Stimulated activated naive CD4-positive, alpha-beta T cell treated with Interleukin-2 at 50 U/mL for 16 hours (primary cell): ENCODE measurements at regions not wholly inside any gene's neighbourhood (a gene's known extent, or its start where the extent isn't known, plus 50 kb on each side); places are given as distances from the start of the nearest gene placed in this dataset.
A peak's percentile ranks its signal among the peaks of the same experiment; 100 is the strongest.

Experiments
- DNase-seq: peaks from one replicate; lab custom pipeline; 2025; lab: John Stamatoyannopoulos, UW

GRCh38 chr6:209432-210103 lies 82.7 kb upstream of the DUSP22 start:
- DNase-seq, result peak; percentile 77

- DNase-seq, result no peak
Observed at GRCh38 chr6:210104-210456, 82.2 kb upstream of the DUSP22 start.

- no peak for DNase-seq
Observed at GRCh38 chr6:210778-211374, 81.4 kb upstream of the DUSP22 start.

- DNase-seq, result no peak
Observed at GRCh38 chr6:211871-212497, 80.3 kb upstream of the DUSP22 start.

- DNase-seq, result no peak
Observed at GRCh38 chr6:213284-213683, 79.0 kb upstream of the DUSP22 start.

GRCh38 chr6:214428-214827 lies 77.9 kb upstream of the DUSP22 start:
- no peak for DNase-seq

- peak; percentile 70 for DNase-seq
Observed at GRCh38 chr6:215335-216034, 76.8 kb upstream of the DUSP22 start.

- DNase-seq, result peak; percentile 18
Observed at GRCh38 chr6:217048-217659, 75.1 kb upstream of the DUSP22 start.

GRCh38 chr6:218153-219018 lies 73.9 kb upstream of the DUSP22 start:
- no peak for DNase-seq

- no peak for DNase-seq
Observed at GRCh38 chr6:219019-219570, 73.2 kb upstream of the DUSP22 start.

GRCh38 chr6:219641-220198 lies 72.6 kb upstream of the DUSP22 start:
- DNase-seq, result no peak

GRCh38 chr6:220312-220711 lies 72.0 kb upstream of the DUSP22 start:
- no peak for DNase-seq

GRCh38 chr6:220721-221475 lies 71.4 kb upstream of the DUSP22 start:
- DNase-seq, result no peak

- no peak for DNase-seq
Observed at GRCh38 chr6:221531-222349, 70.5 kb upstream of the DUSP22 start.

GRCh38 chr6:222468-222867 lies 69.8 kb upstream of the DUSP22 start:
- DNase-seq, result no peak

- DNase-seq, result no peak
Observed at GRCh38 chr6:223136-223535, 69.2 kb upstream of the DUSP22 start.

- peak; percentile 21 for DNase-seq
Observed at GRCh38 chr6:223763-224162, 68.5 kb upstream of the DUSP22 start.

GRCh38 chr6:224350-224749 lies 67.9 kb upstream of the DUSP22 start:
- DNase-seq, result no peak

- DNase-seq, result peak; percentile 76
Observed at GRCh38 chr6:225121-225721, 67.1 kb upstream of the DUSP22 start.
